Body of pancreas (tissue), 4 donors: ENCODE measurements at regions not wholly inside any gene's neighbourhood (a gene's known extent, or its start where the extent isn't known, plus 50 kb on each side); places are given as distances from the start of the nearest gene placed in this dataset.

Source experiments
- ATAC-seq: fragments of 150-250 bp; one replicate; pipeline ENCODE4 v1.9.1; 2016
- DNase-seq, 4 donors: peaks; one replicate each; pipeline ENCODE4 v3.0.0-alpha.2; 2019
- H3K27ac ChIP-seq, 4 donors: fragments of 200-600 bp; sonication (generic); 1 replicate in 3 of 4; 2 replicates in 1 of 4; pipeline versions ENCODE4 v1.5.1 to v1.6.1; 2016 to 2019; ENCODE audit warnings: mild to moderate bottlenecking in 1 of 4, mixed read lengths in 1 of 4, moderate library complexity in 1 of 4
- H3K27me3 ChIP-seq, 2 donors: fragments of 200-600 bp; sonication (generic); one replicate each; pipeline ENCODE4 v1.6.0; 2016; ENCODE audit warnings: mild to moderate bottlenecking in 1 of 2
- H3K36me3 ChIP-seq, 2 donors: fragments of 200-600 bp; sonication (generic); replicated peaks in 1 of 2; 2 replicates each; pipeline ENCODE4 v1.5.1; 2016; ENCODE audit warnings: low read depth in 2 of 2; ENCODE audit not compliant: insufficient read depth in 1 of 2
- H3K4me1 ChIP-seq: fragments of 200-600 bp; sonication (generic); one replicate; pipeline ENCODE4 v1.6.0; 2016
- H3K4me3 ChIP-seq, 2 donors: fragments of 200-600 bp; sonication (generic); 1 replicate in 1 of 2; 2 replicates in 1 of 2; pipeline ENCODE4 v1.5.1; 2016 to 2019
- H3K9me3 ChIP-seq, 3 donors: fragments of 200-600 bp; sonication (generic); 1 replicate in 2 of 3; 2 replicates in 1 of 3; pipeline ENCODE4 v1.5.1; 2016
- POLR2A ChIP-seq, 3 donors: fragments of 450-650 bp; IDR thresholded peaks; one replicate each; pipeline ENCODE4 v1.6.1; 2016; ENCODE audit warnings: antibody characterized with exemption in 3 of 3, mild to moderate bottlenecking in 2 of 3
- WGBS, 2 donors: methylation state at CpG; one replicate each; pipeline ENCODE4 v1.1.5; 2017; 5-methylcytosine and 5-hydroxymethylcytosine counted together
- intact Hi-C: fragments of 100-400 bp; cut with DNase I; formaldehyde crosslinking; loops from one replicate; pipeline ENCODE4 v1.15.1; 2023
- TF ChIP-seq, protein P1 (sequence below), 7 experiments: fragments of 450-650 bp in 4 of 7; fragments of 200-600 bp in 3 of 7; sonication (generic) in 3 of 7; IDR thresholded peaks; one replicate each; pipeline ENCODE4 v1.5.1; 2016 to 2019; ENCODE audit warnings: antibody characterized with exemption in 7 of 7

DNA sequence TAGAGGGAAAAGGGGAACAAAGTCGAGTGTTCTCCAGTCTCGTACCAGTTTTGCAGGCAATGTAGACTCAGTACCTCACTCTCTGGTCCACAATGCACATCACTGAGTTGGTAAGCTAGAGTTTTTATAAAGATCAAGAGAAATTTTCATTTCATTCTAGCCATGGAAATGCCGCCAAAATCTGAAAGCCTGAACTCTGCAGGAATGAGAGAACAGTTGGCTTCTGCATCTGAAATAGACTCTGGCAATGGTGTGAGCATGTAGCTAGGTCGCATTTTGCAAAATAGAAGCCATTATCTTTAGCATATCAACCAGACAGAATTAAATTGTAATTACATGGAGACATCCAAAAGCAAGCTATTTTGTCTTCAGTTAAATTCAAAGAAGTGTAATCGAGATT is 381.0 kb downstream of the NOVA1 start:
- intact Hi-C loops: no loop called here
- H3K4me3 ChIP-seq: no peak overlapping the region
- ATAC-seq: no peak

DNA sequence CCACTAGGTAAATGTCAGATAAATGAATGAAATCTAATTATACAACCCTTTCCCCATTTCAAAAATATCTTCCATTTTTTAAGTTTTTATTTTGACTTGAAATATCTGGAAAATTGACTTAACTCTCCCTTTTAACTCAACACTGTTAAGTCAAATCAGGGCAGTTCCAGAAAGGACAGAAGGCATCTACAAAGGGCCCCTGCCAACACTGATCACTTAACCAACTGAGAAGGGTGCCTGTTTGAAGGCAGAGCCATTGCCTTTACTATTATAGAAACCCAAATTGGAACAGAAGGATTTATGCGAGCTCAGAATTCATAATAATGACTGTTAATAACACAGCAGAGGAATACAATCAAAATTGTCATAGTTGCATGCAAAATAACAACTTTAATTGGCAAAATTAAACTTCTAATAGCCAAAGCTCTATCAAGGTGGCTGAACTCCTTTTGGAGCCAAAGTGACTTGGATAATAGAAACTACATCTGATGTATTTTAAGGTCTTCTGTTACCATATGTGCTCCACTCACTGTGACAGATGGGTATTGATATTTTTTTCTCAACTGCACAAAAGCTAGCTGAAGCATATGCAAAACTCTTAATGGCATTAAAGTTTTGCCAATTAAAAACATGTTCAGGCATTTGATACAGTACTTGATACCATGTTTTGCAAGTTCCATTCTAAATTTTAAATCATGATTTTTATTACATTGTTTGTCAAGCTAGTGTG is 383.8 kb downstream of the NOVA1 start:
- no peak overlapping the region for H3K27ac ChIP-seq
- no peak overlapping the region for H3K4me3 ChIP-seq
- H3K27me3 ChIP-seq: no peaks in the 10 kb centered on the region
- TF ChIP-seq, protein P1, sequence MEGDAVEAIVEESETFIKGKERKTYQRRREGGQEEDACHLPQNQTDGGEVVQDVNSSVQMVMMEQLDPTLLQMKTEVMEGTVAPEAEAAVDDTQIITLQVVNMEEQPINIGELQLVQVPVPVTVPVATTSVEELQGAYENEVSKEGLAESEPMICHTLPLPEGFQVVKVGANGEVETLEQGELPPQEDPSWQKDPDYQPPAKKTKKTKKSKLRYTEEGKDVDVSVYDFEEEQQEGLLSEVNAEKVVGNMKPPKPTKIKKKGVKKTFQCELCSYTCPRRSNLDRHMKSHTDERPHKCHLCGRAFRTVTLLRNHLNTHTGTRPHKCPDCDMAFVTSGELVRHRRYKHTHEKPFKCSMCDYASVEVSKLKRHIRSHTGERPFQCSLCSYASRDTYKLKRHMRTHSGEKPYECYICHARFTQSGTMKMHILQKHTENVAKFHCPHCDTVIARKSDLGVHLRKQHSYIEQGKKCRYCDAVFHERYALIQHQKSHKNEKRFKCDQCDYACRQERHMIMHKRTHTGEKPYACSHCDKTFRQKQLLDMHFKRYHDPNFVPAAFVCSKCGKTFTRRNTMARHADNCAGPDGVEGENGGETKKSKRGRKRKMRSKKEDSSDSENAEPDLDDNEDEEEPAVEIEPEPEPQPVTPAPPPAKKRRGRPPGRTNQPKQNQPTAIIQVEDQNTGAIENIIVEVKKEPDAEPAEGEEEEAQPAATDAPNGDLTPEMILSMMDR (IDR thresholded peaks at IDR 0.05): no peak
- no peak for TF ChIP-seq POLR2A (IDR thresholded peaks at IDR 0.05)
- DNase-seq (no peak), ATAC-seq (no peak)
- no peaks in the 10 kb centered on the region for H3K9me3 ChIP-seq
- H3K4me1 ChIP-seq: no peaks in the 10 kb centered on the region
- no peaks in the 10 kb centered on the region for H3K36me3 ChIP-seq
- WGBS, 2 donors: 74 to 95% methylated on average over 1 of the region's 1 CpG
- intact Hi-C loops: no loop called here

More for the DNA sequence above, 381.0 kb downstream of the NOVA1 start:
- TF ChIP-seq, protein P1 (IDR thresholded peaks at IDR 0.05): no peak
- no peak for TF ChIP-seq POLR2A (IDR thresholded peaks at IDR 0.05)
- Histone ChIP-seq H3K9me3 (no peaks in the 10 kb centered on the region), H3K27ac (no peak overlapping the region), H3K27me3 (no peaks in the 10 kb centered on the region), H3K36me3 (no peaks in the 10 kb centered on the region), H3K4me1 (no peaks in the 10 kb centered on the region)
- 60 to 62% methylated on average over 5 of the region's 5 CpGs for WGBS, 2 donors
- DNase-seq: no peak

DNA sequence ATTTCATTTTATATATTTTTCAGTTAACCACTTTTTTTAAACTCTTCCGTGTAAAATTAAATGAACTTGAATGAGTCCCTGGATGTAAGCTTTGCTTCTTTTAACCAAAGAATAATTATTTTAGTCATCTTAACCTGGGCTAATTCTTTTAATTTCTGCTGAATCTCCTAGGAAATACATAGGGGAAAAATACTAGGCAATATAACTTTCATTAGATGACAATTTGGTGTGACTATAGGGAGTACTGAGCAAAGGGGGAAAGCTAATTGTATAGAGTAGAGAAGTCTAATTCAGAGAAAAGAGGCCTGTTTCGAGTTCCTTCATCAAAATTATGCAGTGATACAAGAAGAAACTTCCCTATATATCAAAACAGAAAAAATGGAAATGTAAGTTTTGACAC is 388.1 kb downstream of the NOVA1 start:
- Histone ChIP-seq H3K27me3 (peaks cover 0 to 5% of the 10 kb centered on the region in 2 donors), H3K9me3 (no peaks in the 10 kb centered on the region), H3K36me3 (no peaks in the 10 kb centered on the region), H3K27ac (no peak overlapping the region), H3K4me3 (no peak overlapping the region), H3K4me1 (peaks cover 7% of the 10 kb centered on the region)
- 24 to 65% methylated on average over 2 of the region's 2 CpGs for whole genome bisulfite sequencing, 2 donors
- intact Hi-C loops: no loop called here
- DNase-seq (no peak), ATAC-seq (no peak)
- no peak for TF ChIP-seq POLR2A (IDR thresholded peaks at IDR 0.05)
- TF ChIP-seq, protein P1 (IDR thresholded peaks at IDR 0.05): no peak

DNA sequence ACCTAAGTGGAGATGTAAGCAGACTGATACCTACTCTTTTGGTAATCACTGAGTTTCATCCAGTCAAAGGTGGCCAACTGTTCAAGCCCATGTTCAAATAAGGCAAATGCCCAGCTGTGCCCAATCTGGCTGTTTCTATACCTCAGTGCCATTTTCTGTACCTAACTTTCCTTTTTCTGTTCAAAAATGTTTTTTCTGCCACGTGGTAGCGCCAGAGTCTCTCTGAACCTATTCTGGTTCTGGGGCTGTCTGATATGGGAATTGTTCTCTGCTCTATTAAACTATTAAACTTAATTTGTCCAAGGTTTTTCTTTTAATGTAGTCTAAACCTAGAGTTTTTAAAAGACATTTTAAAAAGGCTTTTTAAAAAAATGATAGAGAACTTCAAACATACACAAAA is 391.2 kb downstream of the NOVA1 start:
- intact Hi-C loops: no loop called here
- ATAC-seq (no peak), DNase-seq (no peak)
- TF ChIP-seq, protein P1 (IDR thresholded peaks at IDR 0.05): no peak
- TF ChIP-seq POLR2A (IDR thresholded peaks at IDR 0.05): no peak
- Histone ChIP-seq H3K9me3 (no peaks in the 10 kb centered on the region), H3K36me3 (no peaks in the 10 kb centered on the region), H3K27me3 (peaks cover 0 to 9% of the 10 kb centered on the region in 2 donors), H3K4me1 (peaks cover 7% of the 10 kb centered on the region), H3K4me3 (no peak overlapping the region), H3K27ac (no peak overlapping the region)
- WGBS, 2 donors: 55 to 65% methylated on average over 2 of the region's 2 CpGs
